RWPE2 (cell line): ENCODE measurements at regions not wholly inside any gene's neighbourhood (a gene's known extent, or its start where the extent isn't known, plus 50 kb on each side); places are given as distances from the start of the nearest gene placed in this dataset.

Source experiments
- ATAC-seq: fragments of 200-7000 bp; cut with Tn5 transposase; 3 replicates; pipeline ENCODE4 v1.9.1; 2021; ENCODE audit warnings: low read depth
- DNase-seq: peaks from one replicate; pipeline ENCODE4 v3.0.0-alpha.2; 2020; ENCODE audit warnings: low spot score
- H3K27ac ChIP-seq: fragments of 450-650 bp; 2 replicates; pipeline ENCODE4 v1.5.1; 2017; ENCODE audit warnings: mild to moderate bottlenecking; ENCODE audit not compliant: poor library complexity, severe bottlenecking
- H3K27me3 ChIP-seq: fragments of 250-450 bp; sonication (Bioruptor Pico); 2 replicates; pipeline ENCODE4 v1.5.1; 2021; ENCODE audit warnings: mild to moderate bottlenecking, moderate library complexity; ENCODE audit not compliant: insufficient read depth, poor library complexity, severe bottlenecking
- H3K36me3 ChIP-seq: fragments of 250-450 bp; sonication (Bioruptor Pico); 2 replicates; pipeline ENCODE4 v1.5.1; 2020; ENCODE audit warnings: low read depth, mild to moderate bottlenecking, moderate library complexity
- H3K4me1 ChIP-seq: fragments of 250-450 bp; sonication (Bioruptor Pico); 2 replicates; pipeline ENCODE4 v1.5.1; 2021; ENCODE audit warnings: mild to moderate bottlenecking, moderate library complexity; ENCODE audit not compliant: insufficient read depth, poor library complexity, severe bottlenecking
- H3K4me3 ChIP-seq: fragments of 250-450 bp; sonication (Bioruptor Pico); 2 replicates; pipeline ENCODE4 v1.5.1; 2021; ENCODE audit warnings: mild to moderate bottlenecking, moderate library complexity; ENCODE audit not compliant: severe bottlenecking
- H3K9me3 ChIP-seq: fragments of 250-450 bp; sonication (Bioruptor Pico); 2 replicates; pipeline ENCODE4 v1.5.1; 2021; ENCODE audit warnings: mild to moderate bottlenecking, moderate library complexity; ENCODE audit not compliant: severe bottlenecking
- TF ChIP-seq, protein P1 (sequence below): fragments of 450-650 bp; IDR thresholded peaks from one replicate; pipeline ENCODE4 v1.5.1; 2017; ENCODE audit warnings: mild to moderate bottlenecking, moderate library complexity; ENCODE audit not compliant: poor library complexity, severe bottlenecking

GRCh38 chr12:18943200-18943599 lies 186.3 kb upstream of the PLEKHA5 start:
- Histone ChIP-seq H3K36me3 (no peaks in the 10 kb centered on the region), H3K4me1 (no peaks in the 10 kb centered on the region), H3K4me3 (no peak overlapping the region), H3K9me3 (no peaks in the 10 kb centered on the region), H3K27me3 (no peaks in the 10 kb centered on the region), H3K27ac (no peak overlapping the region)
- TF ChIP-seq, protein P1, sequence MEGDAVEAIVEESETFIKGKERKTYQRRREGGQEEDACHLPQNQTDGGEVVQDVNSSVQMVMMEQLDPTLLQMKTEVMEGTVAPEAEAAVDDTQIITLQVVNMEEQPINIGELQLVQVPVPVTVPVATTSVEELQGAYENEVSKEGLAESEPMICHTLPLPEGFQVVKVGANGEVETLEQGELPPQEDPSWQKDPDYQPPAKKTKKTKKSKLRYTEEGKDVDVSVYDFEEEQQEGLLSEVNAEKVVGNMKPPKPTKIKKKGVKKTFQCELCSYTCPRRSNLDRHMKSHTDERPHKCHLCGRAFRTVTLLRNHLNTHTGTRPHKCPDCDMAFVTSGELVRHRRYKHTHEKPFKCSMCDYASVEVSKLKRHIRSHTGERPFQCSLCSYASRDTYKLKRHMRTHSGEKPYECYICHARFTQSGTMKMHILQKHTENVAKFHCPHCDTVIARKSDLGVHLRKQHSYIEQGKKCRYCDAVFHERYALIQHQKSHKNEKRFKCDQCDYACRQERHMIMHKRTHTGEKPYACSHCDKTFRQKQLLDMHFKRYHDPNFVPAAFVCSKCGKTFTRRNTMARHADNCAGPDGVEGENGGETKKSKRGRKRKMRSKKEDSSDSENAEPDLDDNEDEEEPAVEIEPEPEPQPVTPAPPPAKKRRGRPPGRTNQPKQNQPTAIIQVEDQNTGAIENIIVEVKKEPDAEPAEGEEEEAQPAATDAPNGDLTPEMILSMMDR = no peak
- no peak for ATAC-seq
- no peak for DNase-seq

DNA sequence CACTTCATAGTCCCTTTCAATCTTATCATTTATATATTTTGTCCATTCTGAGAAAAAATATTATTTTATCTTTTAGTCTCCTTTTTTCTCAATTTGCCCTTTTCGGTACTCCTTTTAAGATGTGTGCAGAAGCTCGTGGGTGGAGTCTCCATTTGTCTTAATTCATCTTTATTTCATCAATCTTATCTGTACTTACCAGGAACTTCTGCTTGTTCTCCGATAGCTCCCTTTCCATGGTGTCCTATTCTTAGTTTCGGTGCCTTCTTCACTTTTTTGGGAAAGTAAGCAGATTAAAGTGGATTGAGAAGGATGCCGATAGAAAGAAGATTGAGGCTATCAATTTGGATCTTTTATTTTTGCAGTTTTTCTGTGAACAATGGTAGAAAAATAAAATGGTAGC lies 183.4 kb upstream of the PLEKHA5 start:
- no peaks in the 10 kb centered on the region for H3K36me3 ChIP-seq
- no peaks in the 10 kb centered on the region for H3K9me3 ChIP-seq
- no peak overlapping the region for H3K27ac ChIP-seq
- H3K27me3 ChIP-seq = no peaks in the 10 kb centered on the region
- TF ChIP-seq, protein P1 = no peak
- ATAC-seq (no peak), DNase-seq (no peak)
- H3K4me1 ChIP-seq = no peaks in the 10 kb centered on the region
- no peak overlapping the region for H3K4me3 ChIP-seq

DNA sequence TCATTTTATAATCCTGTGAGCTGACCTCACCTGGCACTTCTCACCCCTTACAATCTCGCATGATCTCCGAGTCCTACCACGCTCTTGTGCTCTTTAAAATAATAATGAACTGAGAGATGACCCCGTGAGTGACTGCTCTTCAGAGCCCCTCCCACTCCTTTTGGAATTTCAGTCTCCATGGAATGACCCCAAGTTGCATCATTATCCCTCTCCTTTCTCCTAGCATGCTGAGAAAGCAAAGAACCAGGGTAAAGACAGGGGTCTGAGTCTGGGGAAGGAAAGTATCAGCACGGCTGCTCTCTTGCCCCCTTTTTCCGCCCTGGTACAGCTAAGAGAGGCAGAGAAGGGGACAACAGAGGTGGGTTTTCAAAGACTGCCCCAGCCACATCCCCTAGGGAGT lies 178.3 kb upstream of the PLEKHA5 start:
- Histone ChIP-seq H3K36me3 (no peaks in the 10 kb centered on the region), H3K4me1 (no peaks in the 10 kb centered on the region), H3K9me3 (no peaks in the 10 kb centered on the region), H3K4me3 (no peak overlapping the region), H3K27ac (no peak overlapping the region), H3K27me3 (no peaks in the 10 kb centered on the region)
- DNase-seq (no peak), ATAC-seq (no peak)
- TF ChIP-seq, protein P1 = no peak

- TF ChIP-seq, protein P1 = no peak
- H3K4me3 ChIP-seq = no peak overlapping the region
- DNase-seq (no peak), ATAC-seq (no peak)
- H3K27me3 ChIP-seq = no peaks in the 10 kb centered on the region
- no peak overlapping the region for H3K27ac ChIP-seq
- no peaks in the 10 kb centered on the region for H3K9me3 ChIP-seq
- H3K36me3 ChIP-seq = no peaks in the 10 kb centered on the region
- H3K4me1 ChIP-seq = no peaks in the 10 kb centered on the region
Observed at GRCh38 chr12:18953505-18953904, 176.0 kb upstream of the PLEKHA5 start.

DNA sequence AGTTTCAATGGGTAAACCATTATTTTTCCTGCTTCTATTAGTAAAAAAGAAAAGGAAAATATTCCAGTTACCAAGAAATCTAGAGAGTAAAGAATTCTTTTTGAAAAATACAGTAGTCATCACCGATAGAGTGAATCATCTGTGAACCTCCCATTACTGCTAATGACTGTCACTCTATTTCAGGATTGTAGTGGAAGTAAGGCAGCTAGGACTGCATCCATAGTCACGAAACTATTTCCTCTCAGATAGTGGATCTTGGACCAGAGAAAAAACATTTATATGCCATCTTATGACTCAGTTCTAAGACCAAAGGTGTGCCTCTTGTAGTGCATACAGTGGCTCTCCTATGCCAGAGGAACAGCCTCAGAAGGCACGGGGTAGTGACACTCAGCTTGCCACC lies 173.9 kb upstream of the PLEKHA5 start:
- DNase-seq = no peak
- Histone ChIP-seq H3K27me3 (no peaks in the 10 kb centered on the region), H3K4me1 (no peaks in the 10 kb centered on the region), H3K36me3 (no peaks in the 10 kb centered on the region), H3K4me3 (no peak overlapping the region), H3K27ac (no peak overlapping the region), H3K9me3 (no peaks in the 10 kb centered on the region)
- TF ChIP-seq, protein P1 = no peak
- no peak for ATAC-seq
